ENCODE measurements at regions not wholly inside any gene's neighbourhood (a gene's known extent, or its start where the extent isn't known, plus 50 kb on each side); places are given as distances from the start of the nearest gene placed in this dataset.
A peak's percentile ranks its signal among the peaks of the same experiment; 100 is the strongest.

DNA sequence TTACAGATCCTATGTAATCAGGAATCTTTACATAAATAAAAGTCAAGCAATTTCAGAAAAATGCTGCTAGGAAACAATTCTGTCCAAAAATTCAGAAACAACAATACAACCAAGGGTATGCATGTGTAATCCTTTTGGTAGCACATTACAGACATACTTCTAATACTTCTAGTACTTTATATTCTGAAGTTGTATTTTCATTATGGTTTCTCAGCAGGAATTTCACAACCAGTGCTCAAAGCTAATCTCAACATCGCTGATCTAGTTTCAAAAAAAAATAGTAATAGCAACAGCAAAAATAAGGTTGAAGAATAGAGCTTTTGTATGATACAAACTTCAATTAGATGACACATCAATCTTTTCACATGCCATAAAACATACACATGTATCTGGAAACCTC, 545.2 kb downstream of the LTN1 start:
- no peak for FAIRE-seq

DNA sequence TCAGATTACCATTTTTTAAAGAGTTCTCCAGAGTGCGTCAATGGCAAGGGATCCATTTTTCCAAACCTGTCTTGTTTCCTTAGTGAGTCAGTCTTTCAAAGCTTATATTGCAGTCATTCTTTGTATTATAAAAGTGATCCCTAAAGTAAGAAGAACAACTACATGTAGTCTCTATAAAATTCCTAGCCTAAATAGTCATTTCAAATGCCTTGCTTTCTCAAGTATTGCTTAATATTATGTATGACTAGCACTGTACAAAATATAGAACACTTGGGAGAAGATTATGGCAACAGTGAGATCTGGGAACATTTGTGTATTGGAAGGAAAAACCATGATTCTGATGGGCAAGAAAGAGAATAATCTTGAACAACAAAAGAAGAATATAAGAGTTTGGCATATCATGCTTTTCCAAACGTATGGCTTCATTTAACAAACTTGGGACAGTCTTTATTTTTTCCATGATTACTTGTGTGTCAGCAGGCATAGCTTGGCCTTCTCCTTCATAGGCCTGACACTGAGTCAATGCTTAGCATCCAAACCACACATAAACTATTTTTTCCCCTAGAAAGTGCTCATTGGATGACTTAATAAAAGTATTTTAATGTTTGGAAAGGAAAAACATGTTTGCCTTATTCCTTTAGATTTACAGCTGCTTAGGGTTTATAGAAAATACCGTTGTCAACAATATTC, 547.4 kb downstream of the LTN1 start:
- no peak for FAIRE-seq

DNA sequence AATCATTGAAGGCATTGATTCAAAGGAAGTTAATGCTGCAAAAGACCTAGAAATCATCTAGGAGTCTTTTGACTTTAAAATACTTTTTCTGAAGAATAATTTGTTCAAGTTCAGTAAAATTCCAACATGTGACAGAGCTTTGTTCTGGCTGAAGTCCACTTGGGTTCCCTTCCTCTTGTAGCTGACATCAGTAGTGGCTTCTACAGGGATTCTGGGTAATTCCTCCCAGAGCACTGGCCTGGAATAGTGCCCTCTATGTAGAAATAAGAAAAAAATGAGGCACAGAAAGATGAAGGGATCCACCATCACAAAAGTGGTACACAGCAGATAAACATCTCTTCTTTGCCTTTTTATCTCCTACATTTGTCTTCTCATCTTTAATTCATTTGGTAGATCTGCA, 548.1 kb downstream of the LTN1 start:
- no peak for FAIRE-seq

DNA sequence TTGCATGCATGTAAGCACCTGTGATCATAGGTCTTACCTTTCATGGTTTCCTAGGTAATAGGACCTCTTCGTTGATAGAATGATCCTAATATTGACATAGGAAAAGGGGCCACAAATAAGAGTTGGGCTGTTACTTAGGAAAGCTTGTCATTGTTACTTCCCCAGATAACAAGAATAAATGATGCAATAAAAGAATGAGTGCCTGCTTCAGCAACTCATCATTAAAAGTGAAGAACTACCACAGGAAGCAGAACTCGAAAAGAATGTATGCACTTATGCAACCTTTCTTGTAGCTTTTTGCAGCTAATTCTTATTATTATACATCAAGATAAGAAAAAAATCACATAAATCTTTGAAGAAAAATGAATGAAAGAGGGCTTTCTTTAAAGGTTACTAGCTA, 548.6 kb downstream of the LTN1 start:
- FAIRE-seq, result no peak

DNA sequence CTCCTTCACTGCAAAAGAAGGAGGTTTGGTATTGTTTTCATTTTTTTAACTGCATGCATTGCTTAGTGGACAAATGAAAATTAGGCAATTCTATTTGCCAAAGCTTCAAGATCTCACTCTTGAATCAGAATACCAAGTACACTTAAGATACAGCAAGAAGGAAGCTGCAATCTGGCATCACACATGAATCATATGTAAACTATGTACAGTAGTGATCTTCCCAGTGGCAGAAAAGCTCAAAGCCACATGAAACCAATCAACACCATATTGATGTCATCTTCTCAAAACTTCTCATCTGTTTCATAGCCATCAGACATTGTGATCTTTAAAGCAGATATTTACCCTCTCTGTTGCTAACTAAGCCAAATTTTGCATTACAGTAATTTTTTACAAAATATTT, 550.1 kb downstream of the LTN1 start:
- FAIRE-seq, result no peak

DNA sequence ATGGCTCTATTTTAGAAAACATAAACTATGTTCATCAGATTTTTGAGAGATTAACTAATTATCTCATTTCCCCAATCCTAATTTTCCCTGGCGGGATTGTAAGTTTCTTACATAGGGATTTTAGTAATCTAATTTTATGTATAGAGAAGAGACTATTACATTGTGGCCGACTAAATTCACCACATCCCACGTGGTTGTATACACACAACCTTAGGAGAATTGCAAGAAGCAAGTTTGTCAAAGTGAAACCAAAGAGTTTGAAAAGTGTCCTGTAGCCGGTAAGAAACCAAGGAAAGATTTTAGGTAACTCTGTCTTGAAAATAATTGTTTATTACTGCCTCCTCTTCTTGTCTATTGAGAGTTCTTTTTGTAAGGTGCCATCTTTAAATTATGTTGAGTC, 550.6 kb downstream of the LTN1 start:
- no peak for FAIRE-seq

DNA sequence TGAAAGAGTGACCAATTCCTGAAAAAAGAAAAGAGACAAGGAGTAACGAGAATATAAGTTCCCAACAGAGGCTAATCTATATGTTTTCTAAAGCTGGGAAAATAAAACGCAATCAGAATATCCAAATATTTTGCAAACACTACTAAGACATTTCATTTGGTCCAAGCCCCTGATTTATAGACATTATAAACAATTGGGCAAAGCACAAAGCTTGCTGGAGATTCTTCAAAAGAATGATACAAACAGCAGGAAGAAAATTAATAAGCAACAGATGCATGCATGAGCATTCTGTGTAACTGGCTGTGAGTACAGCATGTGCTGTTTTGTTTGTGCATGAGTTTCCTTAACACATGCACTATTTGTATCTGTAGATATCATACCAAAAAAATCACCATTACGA, 552.9 kb downstream of the LTN1 start:
- FAIRE-seq, result no peak

DNA sequence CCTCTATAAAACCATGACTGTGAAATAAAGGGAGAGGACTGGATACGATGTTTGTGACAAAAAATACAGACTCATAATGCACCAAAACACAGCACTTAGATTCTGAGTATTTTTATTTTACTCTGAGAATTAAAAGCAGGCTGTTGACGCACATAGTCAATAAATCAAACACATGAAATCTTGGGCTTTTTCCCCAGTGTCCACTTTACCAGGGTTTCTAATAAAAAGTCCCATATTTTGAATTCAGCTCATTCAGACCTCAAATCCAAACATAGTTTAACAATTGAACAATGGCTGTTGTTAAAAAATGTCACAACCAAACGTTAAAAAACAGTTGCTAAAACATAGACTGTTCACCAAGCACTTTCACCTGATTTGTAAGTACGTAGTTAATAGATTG, 553.4 kb downstream of the LTN1 start:
- peak; percentile 92 for FAIRE-seq

DNA sequence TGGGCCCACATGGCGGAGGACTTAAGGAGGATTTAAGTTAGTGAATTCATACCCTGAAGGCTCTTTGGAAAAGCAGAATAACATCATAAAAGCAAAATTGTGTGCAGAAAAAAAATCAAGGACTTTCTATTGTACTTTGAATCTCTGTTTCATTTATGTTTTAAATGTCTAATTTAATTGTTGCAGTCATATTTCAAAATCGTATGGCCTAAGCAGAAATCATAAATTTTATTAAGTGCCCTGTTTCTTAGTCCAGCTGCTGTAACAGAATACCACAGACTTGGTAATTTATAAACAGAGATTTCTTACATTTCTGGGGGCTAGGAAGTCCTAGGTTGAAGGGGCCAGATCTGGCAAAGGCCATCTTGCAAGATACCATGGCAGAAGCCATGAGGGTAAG, 555.6 kb downstream of the LTN1 start:
- peak; percentile 96 for FAIRE-seq

DNA sequence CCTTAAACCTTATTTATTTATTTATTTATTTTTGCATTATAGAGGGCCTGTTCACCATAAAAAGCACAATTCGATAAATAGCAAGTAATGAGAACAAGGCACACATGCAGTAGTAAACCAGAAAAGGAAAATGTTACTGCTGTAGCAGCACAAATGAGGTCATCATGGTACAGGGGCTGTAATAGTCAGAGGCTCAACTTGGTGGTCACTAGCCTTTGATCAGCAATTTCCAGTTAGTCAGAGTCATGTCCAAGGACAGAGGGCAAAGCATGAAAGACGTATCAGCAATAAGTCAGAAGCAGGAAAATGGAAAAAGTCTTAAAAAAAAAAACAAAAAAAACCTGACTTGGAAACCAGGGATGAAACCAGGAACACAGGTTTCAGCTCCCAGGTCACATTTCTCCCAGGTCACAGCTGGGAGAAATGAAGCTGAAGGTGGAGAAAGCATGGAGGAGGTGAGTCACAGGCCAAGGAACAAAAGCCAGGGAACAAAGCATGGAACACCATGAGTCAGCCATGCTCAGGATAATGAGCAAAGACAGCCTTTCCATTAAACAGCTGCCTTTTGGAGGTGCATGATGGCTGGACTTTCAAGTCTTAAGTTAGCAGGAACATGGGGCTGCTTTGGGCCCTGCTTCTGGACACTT, 556.3 kb downstream of the LTN1 start:
- FAIRE-seq, result no peak

DNA sequence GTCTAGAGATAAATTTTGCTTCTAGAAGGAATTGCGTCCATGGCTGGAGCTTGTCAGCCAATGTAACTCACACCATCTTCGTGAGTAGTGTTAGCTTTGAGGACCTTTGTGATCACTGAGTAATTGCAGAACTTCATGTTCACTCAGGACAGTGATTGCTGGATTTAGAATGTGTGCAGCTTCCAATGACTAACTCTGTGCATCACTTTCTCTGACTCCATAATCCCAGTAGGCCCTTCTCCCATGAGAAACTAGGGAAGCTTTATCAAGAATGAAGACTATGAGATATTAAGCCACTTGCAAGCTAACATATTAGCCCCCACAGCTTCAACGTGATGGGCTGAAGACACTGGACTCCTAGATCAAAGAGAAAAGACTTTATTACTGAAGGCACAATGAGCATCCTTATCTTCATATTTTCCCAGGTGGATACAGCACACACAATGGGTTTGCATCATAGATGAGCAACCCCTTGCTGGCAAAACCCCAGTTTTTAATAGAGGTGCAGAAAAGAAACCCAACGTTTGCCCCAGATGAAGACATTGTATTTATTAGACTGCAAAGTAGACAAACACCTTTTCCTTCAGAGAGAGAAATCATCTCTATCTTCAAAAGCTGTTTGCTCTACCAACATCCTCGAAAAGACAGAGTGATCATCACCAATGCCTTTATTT, 561.0 kb downstream of the LTN1 start:
- FAIRE-seq, result no peak

DNA sequence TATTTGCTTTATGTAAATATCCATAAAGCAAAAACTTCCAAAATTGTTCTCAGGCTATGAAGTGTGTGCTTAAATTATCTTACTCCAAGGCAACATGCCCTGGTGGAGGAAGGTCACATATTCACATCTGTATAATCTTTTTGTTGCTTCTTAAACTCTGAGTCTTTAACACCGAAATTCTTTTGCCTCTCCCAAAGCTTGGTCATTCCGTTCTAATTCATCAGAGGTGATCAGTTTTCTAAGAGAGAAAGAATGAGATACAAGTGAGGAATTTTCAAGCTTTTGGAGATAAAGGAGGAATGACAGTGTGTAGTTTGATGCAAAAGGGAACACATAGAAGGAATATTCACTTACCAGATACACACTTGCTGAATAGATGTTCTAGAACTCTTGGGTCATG, 561.7 kb downstream of the LTN1 start:
- no peak for FAIRE-seq

DNA sequence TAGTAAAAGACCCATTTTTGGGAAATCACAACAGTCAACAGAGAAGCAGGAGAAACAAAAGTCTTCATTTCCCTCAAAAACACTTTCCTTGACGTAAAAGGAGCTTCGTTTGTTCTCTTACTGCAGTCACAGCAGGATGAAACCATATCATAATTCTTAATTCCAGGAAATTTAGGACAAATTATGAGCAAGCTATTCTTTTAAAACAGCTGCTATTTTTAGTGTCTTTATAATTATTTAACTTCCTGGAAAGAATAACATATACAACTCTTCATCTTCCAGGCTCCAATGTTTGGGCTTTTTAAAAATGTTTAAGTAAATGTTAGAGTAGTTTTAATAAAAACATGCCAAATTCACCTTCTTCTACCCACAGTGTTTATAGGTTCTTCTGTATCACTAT, 563.5 kb downstream of the LTN1 start:
- FAIRE-seq, result no peak

DNA sequence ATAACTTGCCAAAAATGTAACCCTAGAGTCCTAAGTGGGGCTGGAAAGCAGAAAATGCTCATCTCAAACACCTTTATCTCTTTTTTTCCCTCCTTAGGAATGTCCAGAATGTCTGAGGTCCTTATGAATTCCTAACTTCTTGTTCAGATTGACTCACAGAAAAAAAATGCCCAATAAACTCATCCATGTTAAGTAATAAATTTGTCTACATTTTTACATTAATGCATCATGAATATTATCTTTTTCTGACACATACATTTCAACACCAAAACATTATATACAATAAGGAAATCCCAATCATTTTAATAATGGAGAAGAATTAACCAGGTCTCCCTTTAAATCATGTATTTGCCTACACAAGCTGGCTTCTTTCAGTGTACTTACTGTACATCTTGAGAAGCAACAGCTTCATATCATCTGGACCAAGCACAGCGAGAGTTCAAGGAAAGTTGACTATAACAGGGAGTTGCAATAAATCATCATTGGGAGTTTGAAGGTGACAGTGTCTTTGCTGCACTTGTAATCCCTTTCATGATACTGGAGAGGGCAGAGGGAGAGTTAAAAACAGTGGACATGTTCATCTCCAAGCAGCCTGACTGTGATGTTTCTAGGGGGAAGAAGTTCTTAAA, 565.2 kb downstream of the LTN1 start:
- FAIRE-seq, result no peak

DNA sequence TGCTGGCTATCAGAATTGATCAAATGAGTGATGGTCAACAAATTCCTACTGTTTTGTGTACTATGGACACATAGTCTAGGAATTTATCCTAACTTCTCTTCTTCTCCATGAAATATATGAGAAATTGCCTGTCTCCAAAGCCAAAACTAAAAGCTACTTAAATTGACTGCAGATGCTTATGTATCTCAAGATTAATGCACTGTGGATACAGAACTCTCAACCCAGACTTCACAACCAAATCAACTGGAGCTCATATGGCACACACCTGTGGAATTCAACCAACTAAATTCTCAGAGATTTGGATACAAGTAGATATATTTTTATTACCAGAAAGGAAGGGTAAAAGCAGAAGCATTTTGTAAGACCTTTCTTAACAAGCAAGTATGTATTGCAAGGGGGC, 566.1 kb downstream of the LTN1 start:
- FAIRE-seq, result no peak

DNA sequence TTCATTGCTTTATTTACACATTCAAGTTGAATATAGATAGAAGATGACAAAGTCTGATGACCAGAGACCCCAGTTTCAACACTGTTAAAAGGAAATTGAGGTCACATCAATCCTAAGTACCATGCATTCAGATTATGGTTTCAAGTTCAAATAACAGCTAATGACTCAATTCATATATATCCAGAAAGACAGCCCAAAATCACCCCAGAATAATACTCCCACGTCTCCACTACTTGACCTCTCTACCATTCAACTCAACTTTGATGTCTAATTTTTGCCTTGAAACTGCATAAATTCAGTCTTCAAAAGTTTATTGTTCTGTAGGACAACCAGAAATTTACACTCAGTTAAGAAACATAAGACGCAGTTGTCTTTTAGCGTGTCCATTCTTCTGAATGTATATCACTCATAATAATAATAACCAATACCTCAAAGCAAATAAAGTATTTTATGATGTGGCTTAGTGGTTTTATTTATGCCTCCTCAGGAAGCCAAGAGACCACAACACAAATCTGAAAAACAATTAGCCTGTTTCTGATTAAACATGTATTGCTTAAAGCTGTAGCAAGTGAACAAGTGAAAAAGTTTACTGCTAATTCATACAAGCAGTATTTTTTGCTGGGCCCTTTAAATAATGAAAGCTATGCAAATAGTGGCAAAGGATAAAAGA, 569.0 kb downstream of the LTN1 start:
- FAIRE-seq, result no peak

DNA sequence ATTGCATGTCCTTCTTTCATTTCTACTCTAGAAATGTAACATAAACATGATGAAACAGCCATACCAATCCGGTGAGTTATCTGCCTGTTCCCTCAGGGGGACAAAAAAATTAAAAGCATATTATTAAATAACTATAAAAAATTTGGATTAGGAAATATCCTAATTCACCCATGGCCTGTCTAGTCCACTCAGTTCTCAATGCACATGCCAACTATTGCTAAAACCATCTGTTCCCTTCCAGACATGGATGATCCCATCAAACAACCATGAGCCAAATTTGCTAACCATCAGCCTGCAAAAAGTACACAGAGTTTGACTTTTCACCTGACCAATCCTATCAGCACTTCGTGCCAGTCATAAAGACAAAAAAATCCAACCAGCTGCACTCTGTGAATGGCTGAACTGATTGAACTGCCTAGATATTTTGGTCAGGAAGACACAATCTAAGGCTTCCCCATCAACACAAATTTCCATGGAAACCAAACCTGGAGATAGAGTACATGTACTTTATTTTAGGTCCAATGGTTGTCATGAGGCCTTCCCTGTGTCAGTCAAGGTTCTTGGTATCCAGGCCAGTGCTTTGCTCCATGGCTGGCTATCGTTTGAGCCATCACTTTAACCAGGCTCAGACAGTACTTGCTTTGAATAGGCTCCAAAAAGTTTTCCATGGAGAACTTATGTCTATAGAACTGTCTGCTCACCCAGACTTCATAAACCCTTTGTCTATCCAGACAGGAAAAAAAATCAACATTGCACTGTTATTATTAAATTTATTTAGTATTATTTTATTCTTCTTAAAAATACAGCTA, 570.8 kb downstream of the LTN1 start:
- FAIRE-seq, result no peak

DNA sequence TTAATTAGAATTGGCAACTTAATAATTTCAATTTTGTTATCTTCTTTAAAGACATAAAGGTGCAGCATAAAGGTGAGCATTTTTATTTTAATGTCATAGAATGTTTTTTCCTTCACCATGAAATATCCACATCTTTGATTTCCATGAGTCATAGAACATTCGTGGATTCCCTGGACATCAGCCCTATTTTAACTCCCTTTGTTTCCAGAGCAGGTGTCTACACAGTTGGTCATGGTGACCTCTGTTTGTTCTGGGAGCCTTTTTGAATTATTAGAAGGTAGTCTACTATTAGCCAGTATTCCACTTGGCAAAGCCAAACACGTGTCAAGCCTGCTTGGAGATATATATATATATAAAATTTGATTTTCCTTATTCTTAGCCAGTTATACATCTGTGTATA, 572.9 kb downstream of the LTN1 start:
- FAIRE-seq, result no peak

DNA sequence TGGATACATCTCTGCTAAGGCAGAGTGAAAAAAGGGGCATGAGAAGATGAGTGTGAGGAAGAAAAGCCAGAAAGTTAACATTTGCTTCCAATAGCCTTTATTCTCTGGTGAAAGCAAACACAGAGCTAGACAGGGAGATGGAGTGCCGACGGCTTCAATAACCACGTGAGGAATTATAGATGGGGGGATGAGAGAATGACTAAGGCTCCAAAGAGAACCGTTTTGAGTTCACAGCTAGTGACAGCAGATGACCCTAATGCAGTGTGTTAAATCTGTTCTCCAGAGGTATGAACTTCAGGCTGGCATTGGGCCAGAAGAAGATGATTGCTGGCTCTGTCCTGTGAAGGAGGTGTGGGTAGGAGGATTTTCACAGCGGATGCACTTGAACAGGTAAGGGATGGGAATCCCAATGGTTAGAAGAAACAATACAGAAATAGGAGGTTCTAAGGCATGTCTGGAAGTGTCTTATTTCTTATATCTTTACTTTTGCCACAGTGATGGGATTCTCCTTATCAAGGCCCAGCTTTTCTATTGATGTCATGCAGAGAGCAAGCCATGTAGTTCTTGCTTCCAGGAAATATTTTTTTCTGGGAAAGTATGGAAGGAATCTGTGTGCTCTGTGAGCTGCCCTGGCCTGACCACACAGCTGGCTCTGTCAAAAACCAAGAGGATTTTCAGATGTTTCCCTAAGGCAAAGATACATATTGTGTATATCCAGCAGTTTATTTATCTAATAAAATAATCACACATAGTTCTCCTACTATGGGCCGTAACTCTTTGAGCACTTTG, 573.8 kb downstream of the LTN1 start:
- no peak for FAIRE-seq

DNA sequence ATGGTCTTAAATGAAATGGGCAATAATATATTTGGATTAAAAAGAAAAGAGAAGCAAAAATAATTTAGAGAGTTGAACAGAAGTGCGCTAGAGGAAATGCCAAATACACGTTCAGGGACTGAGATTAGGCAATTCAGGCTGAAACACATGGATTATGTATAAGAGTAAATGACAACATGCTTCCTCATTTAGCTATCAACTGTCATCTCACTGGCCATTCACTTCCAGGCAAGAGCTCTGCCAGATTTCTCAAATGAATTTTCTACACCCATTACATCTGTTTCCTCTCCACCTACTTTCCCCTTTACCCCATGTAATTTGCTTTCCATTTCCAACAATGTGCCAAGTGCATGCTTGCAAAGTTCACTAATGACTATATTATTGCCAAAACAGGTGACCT, 582.4 kb downstream of the LTN1 start:
- FAIRE-seq, result no peak

DNA sequence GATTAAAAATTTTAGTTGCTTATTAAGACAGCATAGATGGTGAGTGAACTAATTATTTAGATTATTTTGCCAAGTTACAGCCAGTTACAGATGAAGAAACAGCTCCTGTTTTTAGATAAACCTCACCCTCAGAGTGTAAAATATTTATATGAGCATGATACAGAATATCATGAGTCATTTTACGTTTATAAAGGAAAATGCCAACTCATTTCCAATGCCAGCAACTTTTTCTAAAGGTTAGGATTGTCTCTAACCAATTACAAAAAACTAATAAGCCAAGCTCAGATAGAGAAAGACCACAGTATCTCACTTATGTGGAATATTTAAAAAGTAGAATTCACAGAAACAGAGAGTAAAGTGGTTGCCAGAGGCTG, 590.1 kb downstream of the LTN1 start:
- no peak for FAIRE-seq

DNA sequence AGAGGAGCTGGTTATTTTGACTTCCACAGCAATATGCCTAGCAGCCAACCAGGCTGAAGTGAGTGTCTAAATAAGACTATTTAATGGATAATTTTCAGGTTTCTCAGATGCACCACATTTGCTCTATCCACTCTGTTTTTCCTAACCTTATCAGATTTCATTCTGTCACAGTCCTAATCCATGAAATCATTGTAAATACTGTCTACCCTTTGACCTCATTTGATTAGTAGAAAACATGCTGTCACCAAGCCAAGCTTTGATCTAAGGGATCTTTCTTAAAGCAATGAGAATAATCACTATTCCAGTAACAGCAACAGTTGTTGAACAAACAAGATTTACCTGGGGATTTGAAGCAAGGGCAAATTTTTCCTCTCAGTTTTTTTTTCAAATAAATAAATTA, 595.6 kb downstream of the LTN1 start:
- FAIRE-seq, result no peak

All from endometrium (tissue), 2 donors.